OCI-LY3 (cell line): ENCODE measurements at regions not wholly inside any gene's neighbourhood (a gene's known extent, or its start where the extent isn't known, plus 50 kb on each side); places are given as distances from the start of the nearest gene placed in this dataset.

Experiments used
- EZH2phosphoT487 ChIP-seq: fragments of 200-600 bp; shearing (Covaris generic); IDR thresholded peaks from 2 replicates; pipeline ENCODE4 v1.6.1; 2018; ENCODE audit warnings: antibody characterized with exemption, mixed run types, low read depth
- TF ChIP-seq, protein P1 (sequence below): fragments of 200-600, 300-600 bp; sonication (generic); IDR thresholded peaks from 2 replicates; pipeline ENCODE4 v1.5.1; 2014; ENCODE audit warnings: antibody characterized with exemption, low read length, low read depth

DNA sequence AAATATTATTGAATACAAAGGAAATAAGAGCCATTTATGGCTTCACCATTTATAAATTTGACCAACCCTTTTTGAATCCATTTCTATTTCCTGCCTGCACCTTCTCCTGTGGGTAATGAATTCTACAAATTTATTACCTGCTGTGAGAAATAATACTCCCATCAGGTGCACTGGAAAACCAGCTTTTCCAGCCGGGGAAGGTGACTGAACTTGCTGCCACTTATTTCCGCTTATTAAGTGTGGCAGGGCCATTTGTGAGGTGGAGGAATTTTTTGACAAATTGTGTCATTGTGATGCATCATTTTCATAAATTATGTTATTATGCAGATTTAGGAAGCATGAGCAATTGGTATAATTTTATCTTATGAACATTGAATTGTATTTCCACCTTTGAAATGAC lies 151.1 kb downstream of the SQOR start:
- TF ChIP-seq, protein P1, sequence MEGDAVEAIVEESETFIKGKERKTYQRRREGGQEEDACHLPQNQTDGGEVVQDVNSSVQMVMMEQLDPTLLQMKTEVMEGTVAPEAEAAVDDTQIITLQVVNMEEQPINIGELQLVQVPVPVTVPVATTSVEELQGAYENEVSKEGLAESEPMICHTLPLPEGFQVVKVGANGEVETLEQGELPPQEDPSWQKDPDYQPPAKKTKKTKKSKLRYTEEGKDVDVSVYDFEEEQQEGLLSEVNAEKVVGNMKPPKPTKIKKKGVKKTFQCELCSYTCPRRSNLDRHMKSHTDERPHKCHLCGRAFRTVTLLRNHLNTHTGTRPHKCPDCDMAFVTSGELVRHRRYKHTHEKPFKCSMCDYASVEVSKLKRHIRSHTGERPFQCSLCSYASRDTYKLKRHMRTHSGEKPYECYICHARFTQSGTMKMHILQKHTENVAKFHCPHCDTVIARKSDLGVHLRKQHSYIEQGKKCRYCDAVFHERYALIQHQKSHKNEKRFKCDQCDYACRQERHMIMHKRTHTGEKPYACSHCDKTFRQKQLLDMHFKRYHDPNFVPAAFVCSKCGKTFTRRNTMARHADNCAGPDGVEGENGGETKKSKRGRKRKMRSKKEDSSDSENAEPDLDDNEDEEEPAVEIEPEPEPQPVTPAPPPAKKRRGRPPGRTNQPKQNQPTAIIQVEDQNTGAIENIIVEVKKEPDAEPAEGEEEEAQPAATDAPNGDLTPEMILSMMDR = no peak
- TF ChIP-seq EZH2phosphoT487 = no peak
